ENCODE measurements at regions not wholly inside any gene's neighbourhood (a gene's known extent, or its start where the extent isn't known, plus 50 kb on each side); places are given as distances from the start of the nearest gene placed in this dataset.
"Not testable (repeated sequence)": the region's sequence is repeated elsewhere in the genome, so short reads cannot be mapped to it uniquely, and the experiment has no call there.

DNA sequence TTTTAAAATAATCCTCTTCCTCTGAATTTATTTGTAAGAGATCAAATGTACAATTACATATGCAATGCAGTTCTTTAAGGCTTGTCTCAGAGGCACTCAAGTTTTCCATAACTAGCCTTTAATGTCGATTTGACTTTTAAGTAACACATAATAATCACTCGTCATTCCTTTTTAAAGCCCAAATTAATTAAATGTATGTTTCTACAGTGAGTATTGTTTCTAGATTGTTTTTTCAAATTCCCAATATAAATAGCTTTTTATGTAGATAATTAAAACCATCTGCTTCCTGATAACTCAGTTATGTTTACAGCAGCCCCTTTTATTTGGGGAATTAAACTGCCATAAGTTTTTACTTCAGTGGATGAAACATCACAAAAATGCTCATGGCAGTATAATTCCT, 185.1 kb downstream of the ETNK1 start:
- no peak for DNase-seq (ENCODE audit: low read depth in 2 of 2)

DNA sequence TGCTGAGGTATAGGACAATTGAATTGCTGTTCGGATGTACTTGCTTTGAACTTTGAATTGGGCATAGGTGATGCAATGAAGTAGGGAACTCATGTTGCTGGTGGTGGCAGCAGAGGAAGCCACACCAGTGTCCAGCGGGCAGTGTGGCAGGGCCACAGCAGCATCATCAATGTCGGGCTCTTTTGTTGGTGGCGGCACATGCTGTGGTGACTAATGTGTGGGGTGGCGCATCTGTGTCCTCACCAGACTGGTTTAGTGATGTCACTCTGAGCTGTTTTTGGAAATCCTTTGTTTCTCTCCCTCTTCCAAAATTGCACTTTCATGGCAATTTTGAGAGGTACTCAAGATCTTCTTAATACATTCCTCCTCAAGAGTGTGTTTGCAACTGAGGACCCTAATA, 187.6 kb downstream of the ETNK1 start:
- no peak for DNase-seq (ENCODE audit: low read depth in 2 of 2)

DNA sequence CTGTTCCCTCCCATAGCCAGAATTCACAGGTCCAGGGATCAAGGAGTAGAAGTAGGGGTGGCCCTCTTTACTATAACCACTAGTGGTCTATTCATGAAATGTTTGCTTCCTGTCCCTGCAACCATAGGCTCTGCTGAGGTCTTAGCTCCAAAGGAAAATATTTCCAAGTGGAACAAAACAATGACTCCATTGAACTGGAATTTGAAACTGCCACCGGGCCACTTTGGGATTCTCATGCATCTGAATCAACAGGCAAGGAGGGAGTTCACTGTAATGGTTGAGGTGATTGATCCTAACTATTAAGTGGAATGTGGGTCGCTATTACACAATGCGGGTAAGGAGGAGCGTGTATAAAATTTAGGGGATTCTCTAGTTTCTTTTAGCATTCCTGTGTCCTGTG, 197.0 kb downstream of the ETNK1 start:
- DNase-seq (ENCODE audit: low read depth in 2 of 2): no peak

DNA sequence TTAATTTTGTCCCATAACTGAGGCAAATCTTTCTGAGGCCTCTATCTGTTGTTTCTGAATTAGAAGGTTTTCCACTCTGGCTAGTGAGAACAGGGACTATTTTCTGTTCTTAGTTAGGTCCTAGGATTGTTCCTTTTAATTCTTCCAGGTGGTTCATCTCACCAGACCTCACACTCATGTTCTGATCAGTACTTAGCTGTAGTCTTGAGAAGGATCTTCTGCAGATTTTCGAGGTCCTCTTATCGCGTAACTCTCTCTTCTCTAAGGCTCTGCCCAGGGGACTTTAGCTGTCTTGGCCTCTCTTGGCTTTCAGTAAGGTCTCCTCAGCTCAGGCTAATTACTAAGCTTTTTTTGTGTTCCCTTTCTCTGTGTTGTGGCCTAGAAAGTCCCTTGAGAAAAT, 201.1 kb downstream of the ETNK1 start:
- no peak for DNase-seq (ENCODE audit: low read depth in 2 of 2)

DNA sequence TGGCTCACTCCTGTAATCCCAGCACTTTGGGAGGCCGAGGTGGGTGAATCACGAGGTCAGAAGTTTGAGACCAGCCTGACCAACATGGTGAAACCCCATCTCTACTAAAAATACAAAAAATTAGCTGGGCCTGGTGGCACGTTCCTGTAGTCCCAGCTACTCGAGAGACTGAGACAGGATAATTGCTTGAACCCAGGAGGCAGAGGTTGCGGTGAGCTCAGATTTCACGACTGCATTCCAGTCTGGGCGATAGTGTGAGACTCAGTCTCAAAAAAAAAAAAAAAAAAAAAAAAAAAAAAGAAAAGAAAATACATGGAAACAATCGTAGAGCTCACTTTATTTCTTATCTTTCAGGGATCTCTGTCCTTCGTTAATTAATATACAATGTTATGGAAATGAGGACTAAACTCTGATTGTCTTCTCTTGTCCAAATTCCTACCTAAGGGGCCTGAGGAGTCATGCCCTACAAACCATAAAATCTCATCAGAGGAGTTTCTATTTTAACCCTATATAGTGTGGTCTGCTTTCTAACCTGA, 201.5 kb downstream of the ETNK1 start:
- not testable (repeated sequence) for DNase-seq (ENCODE audit: low read depth in 2 of 2)

DNA sequence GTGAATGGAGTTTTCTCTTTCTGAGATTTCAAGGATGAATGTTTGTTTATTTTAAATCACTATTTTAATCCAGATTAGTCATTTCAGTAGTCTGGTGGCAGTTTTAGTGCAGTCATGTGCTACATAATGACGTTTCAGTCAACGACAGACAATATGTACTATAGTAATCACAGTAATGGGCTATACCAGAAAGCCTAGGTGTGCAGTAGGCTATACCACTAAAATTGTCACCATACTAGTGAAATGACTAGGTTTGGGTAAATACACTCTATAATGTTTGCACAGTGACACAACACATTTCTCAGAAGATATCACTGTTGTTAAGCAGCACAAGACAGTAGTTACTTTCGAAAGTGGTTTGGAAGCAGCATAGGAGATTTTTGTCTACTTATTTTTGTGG, 203.1 kb downstream of the ETNK1 start:
- no peak for DNase-seq (ENCODE audit: low read depth in 2 of 2)

DNA sequence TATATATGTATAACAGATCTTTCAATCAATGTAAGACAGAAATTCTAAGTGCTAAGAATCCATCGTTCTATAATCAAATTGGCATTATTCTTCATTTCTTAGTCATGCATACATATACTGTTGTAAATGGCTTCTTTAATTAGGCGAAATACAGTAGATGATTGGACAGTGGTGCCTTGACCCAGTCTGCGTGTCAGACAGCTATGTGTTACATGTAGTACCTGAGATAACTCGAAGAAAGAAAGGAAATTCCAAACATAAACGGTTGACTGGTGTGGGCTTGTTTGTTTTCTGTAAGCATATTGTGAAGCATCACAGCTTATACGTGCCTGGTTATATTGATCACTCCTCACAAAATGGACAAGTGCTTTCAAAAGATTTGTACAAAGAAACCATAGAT, 210.5 kb downstream of the ETNK1 start:
- no peak for DNase-seq (ENCODE audit: low read depth in 2 of 2)

DNA sequence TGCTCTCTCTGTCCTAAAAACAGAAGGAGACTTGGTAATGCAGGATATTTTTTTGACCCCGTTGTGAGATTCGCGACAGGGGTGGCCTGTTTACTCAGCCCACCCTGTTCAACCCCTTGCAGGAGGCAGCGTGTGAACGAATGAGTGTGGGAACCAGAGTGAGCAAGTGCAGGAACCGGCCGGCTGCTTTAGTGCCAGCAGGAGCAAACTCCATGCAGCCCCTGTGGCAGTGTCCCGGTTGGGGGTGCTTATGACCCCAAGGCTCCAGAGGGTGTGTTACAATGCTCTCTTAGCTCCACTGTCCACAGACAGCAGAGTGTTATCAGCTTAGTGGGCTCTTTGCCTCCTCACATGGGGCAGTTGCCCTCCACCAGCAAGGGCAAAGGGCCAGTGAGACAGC, 225.2 kb downstream of the ETNK1 start:
- DNase-seq (ENCODE audit: low read depth in 2 of 2): no peak

DNA sequence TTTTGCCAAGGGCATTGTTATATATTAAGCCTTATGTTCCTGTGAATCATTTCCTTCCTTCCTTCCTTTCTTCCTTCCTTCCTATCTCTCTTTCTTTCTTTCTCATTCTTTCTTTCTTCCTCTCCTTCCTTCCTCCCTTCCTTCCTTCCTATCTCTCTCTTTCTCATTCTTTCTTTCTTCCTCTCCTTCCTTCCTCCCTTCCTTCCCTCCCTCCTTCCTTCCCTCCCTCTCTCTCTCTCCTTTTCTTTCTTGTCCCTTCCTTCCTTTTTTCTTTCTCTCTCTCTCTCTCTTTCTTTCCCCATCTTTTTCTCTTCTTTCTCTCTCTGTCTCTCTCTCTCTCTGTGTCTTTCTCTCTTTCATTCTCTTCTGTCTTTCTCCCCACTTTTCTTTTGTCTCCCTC, 226.6 kb downstream of the ETNK1 start:
- DNase-seq (ENCODE audit: low read depth in 2 of 2): no peak

DNA sequence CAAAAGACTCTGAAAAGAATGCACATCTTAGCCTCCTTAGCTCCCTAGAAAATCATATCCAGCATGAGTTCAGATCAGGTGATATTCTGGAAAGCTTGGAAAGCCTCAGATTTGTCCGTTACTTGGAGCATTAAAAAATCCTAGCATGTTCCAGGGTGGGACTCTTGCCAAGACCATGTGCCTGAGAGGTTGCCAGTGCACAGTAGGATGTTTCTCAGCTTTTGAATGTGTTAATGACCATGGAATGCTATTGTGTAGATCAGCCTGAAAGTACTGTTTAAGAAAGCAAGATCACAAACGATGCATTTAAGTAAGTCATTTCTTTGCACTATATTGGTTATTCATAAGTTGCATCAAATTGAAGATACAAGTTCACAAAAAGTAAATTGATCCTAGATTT, 230.5 kb downstream of the ETNK1 start:
- DNase-seq (ENCODE audit: low read depth in 2 of 2): no peak

DNA sequence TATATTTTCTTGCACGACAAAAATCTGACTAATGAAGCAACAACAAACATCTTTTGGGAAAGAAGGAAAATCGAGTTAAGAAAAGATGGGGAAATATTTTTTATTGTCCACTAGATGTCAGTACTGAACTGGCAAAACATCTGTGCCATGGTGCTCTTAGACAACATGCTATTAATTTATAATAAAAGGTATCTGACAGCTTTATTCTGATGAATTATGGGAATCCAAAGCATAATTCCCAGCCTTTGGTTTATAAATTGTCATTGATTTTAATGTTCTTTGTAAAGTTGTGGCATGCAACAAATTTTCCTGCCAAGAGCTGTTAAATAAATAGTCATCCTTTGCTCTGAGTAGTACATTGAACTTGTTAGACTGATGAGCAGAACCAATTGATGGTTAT, 231.2 kb downstream of the ETNK1 start:
- DNase-seq (ENCODE audit: low read depth in 2 of 2): peak; percentile 2 to 31

DNA sequence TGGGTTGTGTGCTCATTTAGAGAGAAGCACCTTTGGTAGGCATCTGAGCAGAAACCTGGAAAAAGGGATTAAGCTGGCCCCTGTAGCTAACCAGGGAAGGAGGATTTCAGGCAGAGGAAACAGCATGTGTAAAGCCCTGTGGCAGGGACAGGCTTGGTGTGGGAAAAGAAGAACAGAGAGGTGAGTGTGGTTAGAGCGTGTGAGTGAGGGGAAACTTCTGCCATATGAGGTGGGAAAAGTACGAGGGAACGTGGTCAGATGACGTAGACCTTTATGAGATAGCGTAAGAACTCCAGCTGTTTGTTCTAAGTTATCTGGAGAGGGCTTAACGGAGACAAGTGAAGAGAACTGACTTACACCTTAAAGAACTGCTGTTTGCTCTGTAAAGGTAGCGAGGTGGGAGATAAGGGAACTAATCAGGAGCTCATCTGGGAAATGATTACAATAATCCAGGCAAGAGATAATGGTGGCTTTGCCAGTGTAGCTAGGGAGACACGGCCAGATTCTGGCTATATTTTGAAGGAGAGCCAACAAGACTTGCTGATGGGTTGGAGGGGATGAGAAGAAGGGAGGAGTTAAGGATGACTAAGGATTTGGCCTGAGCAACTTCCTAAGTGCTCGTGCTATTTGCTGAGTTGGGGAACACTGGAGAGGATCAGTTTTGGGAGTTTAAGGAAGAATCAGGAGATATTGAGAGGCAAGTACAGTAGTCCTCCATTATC, 234.0 kb downstream of the ETNK1 start:
- DNase-seq (ENCODE audit: low read depth in 2 of 2): no peak

DNA sequence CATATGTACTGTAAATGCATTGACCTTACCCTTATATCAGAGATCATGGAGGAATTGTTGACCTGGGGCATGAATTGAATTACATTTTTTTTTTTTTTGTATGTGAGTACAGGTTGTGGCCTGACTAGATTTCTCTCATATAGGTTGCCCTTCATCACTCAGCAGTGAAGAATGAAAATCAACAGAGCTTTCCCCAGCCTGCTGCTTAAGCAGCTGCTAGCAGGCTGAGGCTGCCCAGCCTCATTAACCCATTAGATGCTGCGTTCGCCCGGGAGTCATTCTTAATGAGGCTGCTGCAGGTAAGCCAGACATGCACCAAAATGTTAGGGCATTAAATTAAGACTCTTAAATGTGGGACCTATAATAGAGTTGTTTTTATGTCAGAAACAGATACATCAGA, 236.0 kb downstream of the ETNK1 start:
- DNase-seq (ENCODE audit: low read depth in 2 of 2): no peak

DNA sequence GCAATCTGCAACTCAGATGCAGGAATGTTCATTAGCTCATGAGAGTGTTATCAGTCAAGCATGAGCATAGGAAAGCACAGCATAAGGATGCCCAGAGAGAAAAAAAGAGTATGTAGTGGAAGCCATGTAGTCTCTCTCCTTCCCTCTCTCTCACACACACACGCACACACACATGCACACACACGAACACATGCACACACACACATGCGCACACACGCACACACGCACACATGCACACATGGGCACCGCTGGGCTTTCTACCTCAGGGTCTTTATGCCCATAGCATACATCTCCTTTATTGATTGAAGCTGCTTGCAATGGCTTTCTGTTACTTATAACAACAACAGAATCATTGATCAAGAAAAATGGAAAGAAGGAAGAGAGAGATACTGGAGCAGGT, 240.9 kb downstream of the ETNK1 start:
- no peak for DNase-seq (ENCODE audit: low read depth in 2 of 2)

DNA sequence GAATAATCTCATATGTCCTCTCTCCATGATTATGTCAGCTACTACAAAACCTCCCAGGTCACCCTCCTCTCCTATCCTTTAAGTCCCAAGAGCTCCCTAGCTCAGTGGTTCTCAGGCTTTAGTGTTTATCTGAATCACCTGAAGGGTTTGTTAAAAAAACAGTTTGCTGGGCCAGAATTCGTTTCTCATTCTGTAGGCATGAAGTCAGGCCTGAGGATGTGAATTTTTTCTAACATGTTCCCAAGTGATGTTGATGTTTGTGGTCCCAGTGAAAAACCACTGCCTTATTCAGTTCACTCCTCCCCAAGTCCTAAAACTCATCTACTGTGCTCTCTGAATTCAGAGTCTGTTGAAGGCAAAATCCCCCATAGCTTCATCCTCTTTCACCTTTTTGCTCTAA, 241.4 kb downstream of the ETNK1 start:
- DNase-seq (ENCODE audit: low read depth in 2 of 2): no peak

DNA sequence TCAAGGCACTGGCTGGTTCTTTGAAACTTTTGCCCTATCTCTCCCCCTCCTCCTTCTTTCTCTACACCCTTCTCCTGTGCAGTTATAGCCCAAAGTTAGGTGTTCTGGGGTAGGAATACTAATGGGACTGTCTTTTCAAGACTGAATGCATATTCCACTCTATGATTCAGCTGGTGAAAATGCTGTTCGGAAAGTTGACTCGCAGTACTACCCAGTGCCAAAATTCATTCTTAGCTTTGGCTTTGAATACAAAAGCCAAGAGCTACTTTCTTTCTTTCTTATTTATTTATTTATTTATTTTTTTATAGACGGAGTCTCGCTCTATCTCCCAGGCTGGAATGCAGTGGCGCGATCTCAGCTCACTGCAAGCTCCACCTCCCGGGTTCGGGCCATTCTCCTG, 249.2 kb downstream of the ETNK1 start:
- DNase-seq (ENCODE audit: low read depth in 2 of 2): no peak

DNA sequence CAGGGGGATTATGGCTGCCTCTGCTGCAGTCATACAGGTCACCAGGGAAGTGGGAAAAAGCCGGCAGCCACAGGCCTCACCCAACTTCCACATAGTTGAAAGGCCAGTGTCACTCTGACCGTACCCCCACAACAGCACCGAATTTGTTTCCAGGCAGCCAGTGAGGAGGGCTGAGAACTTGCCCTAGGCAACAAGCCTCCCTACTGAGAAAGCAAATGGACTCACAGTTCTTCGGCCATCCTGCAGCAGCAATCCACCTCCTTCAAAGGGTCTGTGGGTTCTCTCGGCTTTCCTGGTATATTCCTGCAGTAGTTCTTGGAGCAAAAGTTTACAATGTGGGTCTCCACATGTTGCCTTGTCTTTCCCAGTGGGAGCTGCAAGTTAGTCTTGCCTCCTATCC, 251.3 kb downstream of the ETNK1 start:
- no peak for DNase-seq (ENCODE audit: low read depth in 2 of 2)

DNA sequence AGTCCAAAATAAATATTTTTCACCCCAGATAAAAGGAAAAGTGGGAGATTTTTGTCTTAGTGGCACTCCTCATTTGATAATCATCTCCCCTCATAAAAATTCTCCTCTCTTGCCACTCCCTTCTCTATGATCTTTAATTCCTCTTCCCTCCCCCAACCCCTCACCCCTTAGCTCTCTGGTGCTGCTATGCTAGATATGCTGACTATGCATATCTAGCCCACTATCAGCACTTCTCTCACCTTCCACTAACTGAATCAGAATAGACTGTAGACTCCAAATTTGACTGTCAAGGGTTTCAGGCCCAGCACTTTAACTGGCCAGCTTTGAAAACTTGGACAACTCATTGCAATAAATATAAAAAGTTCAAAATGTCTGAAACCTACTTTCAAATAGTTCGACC, 254.2 kb downstream of the ETNK1 start:
- DNase-seq (ENCODE audit: low read depth in 2 of 2): no peak

DNA sequence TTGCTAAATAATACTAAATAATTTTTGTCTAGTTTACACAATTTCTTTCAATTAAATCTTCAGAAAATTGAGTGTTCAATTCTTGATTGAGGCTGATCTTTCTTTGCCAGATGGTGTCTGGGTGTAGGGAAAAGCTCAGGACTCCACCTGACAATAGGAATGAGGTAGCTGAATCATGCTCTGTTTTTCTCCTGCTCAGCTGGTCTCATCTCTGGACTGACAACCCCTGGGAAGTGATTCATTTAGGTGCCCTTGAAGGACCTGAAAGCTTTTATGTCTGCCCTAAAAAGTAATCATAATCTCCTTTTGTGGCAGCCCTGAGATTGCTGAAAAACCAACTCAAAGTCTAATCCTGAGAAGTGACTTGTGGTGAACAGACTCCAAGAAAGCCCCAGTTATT, 255.4 kb downstream of the ETNK1 start:
- DNase-seq (ENCODE audit: low read depth in 2 of 2): no peak

DNA sequence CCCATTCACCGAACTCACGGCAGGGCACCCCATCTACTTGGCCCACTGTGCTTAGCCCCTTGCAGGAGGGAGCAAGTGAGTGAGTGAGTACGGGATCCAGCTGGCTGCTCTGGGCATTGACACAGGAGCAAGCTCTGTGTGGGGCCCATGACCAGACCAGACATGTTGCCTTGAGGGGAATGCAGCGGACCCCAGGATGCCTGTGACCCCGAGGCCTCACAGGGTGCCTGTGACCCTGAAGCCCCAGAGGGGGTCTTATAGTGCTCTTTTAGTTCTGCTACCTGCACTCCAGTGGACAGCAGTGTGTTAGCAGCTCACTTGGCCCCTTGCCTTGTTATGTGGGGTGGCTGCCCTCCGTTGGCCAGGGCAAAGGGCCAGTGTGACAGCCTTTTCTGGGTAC, 255.8 kb downstream of the ETNK1 start:
- DNase-seq (ENCODE audit: low read depth in 2 of 2): no peak

DNA sequence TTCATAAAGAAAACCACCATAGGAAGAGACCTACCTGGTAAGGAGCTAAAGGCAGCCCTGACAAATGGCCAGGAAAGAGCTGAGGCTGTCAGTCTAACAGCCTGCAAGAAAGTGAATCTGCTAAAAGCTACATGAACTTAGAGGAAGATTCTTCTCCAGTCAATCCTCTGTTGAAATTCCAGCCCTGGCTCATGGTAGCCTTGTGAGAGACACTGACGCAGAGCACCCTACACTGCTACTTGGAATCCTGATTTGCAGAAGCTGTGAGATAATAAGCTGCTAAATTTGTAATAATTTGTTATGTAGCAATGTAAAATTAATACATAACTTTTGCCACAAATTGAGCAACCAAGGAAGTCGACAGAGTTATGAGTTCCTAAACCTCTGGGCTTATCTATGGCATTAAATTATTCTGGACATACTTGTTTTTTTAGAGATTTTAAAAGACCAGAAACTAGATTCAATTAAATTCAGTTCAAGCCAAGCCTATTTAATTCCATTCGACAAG, 257.0 kb downstream of the ETNK1 start:
- DNase-seq (ENCODE audit: low read depth in 2 of 2): no peak

DNA sequence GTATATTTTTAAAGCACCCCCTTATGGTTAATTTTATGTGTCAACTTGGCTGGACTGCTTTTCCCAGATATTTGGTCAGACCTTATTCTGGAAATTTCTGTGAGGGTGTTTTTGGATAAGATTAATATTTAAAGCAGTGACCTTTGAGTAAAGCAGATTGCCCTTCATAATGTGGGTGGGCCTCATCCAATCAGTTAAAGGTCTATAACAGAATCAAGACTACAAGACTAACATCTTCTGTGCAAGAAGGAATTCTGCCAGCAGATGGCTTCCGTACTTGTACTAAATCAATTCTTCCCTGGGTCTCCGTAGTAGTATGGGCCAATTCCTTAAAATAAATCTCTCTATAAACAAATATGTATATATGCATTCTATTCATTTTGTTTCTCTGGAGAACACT, 257.6 kb downstream of the ETNK1 start:
- DNase-seq (ENCODE audit: low read depth in 2 of 2): no peak

DNA sequence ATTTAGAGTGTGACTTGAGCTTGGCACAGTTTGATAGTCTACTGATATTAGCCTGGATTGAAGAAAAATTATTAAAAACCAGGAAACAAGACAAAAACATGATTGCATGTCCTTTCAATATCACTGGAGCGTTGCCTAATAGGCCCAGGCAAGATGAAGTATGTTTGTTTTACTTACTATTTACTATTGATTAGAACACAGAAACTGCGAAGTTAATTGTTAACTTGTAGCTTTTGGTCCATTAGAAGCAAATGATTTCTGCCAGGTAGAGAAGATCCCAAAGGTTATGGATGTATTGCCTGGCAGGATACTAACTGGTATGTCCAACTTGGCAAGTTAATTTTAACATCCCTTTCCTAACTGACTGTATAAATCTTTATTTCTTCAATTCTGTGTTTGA, 268.9 kb downstream of the ETNK1 start:
- no peak for DNase-seq (ENCODE audit: low read depth in 2 of 2)

DNA sequence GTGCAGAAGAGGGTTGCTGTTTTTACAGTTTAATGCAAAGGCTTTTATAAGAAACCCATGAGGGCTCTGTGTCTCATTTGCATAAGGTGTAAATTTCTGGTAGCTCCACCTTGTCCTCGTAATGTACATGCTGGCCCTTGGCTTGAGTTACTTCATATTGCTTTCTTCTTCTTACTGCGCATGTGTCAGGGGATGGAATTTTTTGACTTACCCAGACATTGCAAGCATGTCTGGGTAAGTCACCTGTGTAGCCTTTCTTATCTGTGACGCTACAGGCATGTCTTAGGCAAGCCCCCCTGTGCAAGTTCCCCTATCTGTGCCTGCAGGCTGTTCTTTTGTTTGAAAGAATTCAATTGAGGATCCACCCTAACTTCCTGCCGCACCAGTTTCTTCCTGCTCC, 274.2 kb downstream of the ETNK1 start:
- no peak for DNase-seq (ENCODE audit: low read depth in 2 of 2)
